Urinary bladder (tissue), 3 donors: ENCODE measurements at regions not wholly inside any gene's neighbourhood (a gene's known extent, or its start where the extent isn't known, plus 50 kb on each side); places are given as distances from the start of the nearest gene placed in this dataset.
"Not testable (repeated sequence)": the region's sequence is repeated elsewhere in the genome, so short reads cannot be mapped to it uniquely, and the experiment has no call there.

Source experiments
- DNase-seq: peaks from one replicate; pipeline ENCODE4 v3.0.0-alpha.2; 2015; ENCODE audit errors: extremely low spot score
- H3K27ac ChIP-seq: one replicate; pipeline ENCODE4 v1.5.1; 2013; ENCODE audit warnings: low read depth, mild to moderate bottlenecking, moderate library complexity
- H3K36me3 ChIP-seq: one replicate; pipeline ENCODE4 v1.6.1; 2013; ENCODE audit warnings: mild to moderate bottlenecking, moderate library complexity; ENCODE audit not compliant: insufficient read depth
- H3K4me1 ChIP-seq: one replicate; pipeline ENCODE4 v1.6.1; 2013; ENCODE audit warnings: mild to moderate bottlenecking, moderate library complexity; ENCODE audit not compliant: insufficient read depth
- H3K4me3 ChIP-seq: one replicate; pipeline ENCODE4 v1.5.1; 2013; ENCODE audit warnings: low read depth, low read length
- WGBS: extraction: QIAGEN DNeasy Blood & Tissue Kit; methylation state at CpG from one replicate; pipeline ENCODE4 v1.1.7; 2013; 5-methylcytosine and 5-hydroxymethylcytosine counted together
- donor health status: healthy with polysubstance abuse.
- donor health status: healthy.

GRCh38 chr1:245056913-245057312 is 97.9 kb upstream of the KIF26B start:
- DNase-seq = no peak
- Histone ChIP-seq H3K27ac (no peak overlapping the region), H3K4me1 (peaks cover 3% of the 10 kb centered on the region), H3K36me3 (no peaks in the 10 kb centered on the region), H3K4me3 (no peak overlapping the region)
- 95% methylated on average over 7 of the region's 7 CpGs for WGBS

GRCh38 chr1:245056296-245056695 is 98.5 kb upstream of the KIF26B start:
- 99% methylated on average over 5 of the region's 5 CpGs for WGBS
- H3K4me3 ChIP-seq, H3K27ac ChIP-seq, DNase-seq, H3K4me1 ChIP-seq, H3K36me3 ChIP-seq: not testable (repeated sequence)

GRCh38 chr1:245055752-245056151 is 99.0 kb upstream of the KIF26B start:
- WGBS = 73% methylated on average over 4 of the region's 4 CpGs

GRCh38 chr1:245054507-245055270 is 100.1 kb upstream of the KIF26B start:
- no peak for DNase-seq
- H3K27ac ChIP-seq = no peak overlapping the region
- H3K4me1 ChIP-seq = no peaks in the 10 kb centered on the region
- no peaks in the 10 kb centered on the region for H3K36me3 ChIP-seq
- H3K4me3 ChIP-seq = no peak overlapping the region
- WGBS = 93% methylated on average over 11 of the region's 11 CpGs

More at GRCh38 chr1:245055752-245056151, 99.0 kb upstream of the KIF26B start:
- H3K4me1 ChIP-seq = no peaks in the 10 kb centered on the region
- H3K36me3 ChIP-seq = no peaks in the 10 kb centered on the region
- H3K4me3 ChIP-seq = no peak overlapping the region
- no peak for DNase-seq
- no peak overlapping the region for H3K27ac ChIP-seq

- Histone ChIP-seq H3K27ac (no peak overlapping the region), H3K4me3 (no peak overlapping the region), H3K4me1 (no peaks in the 10 kb centered on the region), H3K36me3 (no peaks in the 10 kb centered on the region)
- 88% methylated on average over 7 of the region's 7 CpGs for WGBS
- DNase-seq = no peak
Observed at GRCh38 chr1:245054105-245054504, 100.7 kb upstream of the KIF26B start.

- Histone ChIP-seq H3K4me1 (no peaks in the 10 kb centered on the region), H3K4me3 (no peak overlapping the region), H3K27ac (no peak overlapping the region), H3K36me3 (no peaks in the 10 kb centered on the region)
- DNase-seq = no peak
- 93% methylated on average over 10 of the region's 10 CpGs for WGBS
Observed at GRCh38 chr1:245052258-245052657, 102.5 kb upstream of the KIF26B start.

GRCh38 chr1:245051349-245052221 is 103.2 kb upstream of the KIF26B start:
- no peak overlapping the region for H3K27ac ChIP-seq
- H3K4me3 ChIP-seq = no peak overlapping the region
- no peaks in the 10 kb centered on the region for H3K4me1 ChIP-seq
- 51% methylated on average over 18 of the region's 18 CpGs for WGBS
- DNase-seq = no peak
- H3K36me3 ChIP-seq = no peaks in the 10 kb centered on the region

GRCh38 chr1:245046769-245047168 is 108.0 kb upstream of the KIF26B start:
- 80% methylated on average over 11 of the region's 11 CpGs for WGBS
- Histone ChIP-seq H3K4me3 (no peak overlapping the region), H3K4me1 (no peaks in the 10 kb centered on the region), H3K27ac (no peak overlapping the region), H3K36me3 (no peaks in the 10 kb centered on the region)
- no peak for DNase-seq

- no peak overlapping the region for H3K4me3 ChIP-seq
- H3K4me1 ChIP-seq = no peaks in the 10 kb centered on the region
- no peak for DNase-seq
- H3K36me3 ChIP-seq = no peaks in the 10 kb centered on the region
- WGBS = 90% methylated on average over 9 of the region's 9 CpGs
- H3K27ac ChIP-seq = no peak overlapping the region
Observed at GRCh38 chr1:245046315-245046714, 108.5 kb upstream of the KIF26B start.

- H3K27ac ChIP-seq = no peak overlapping the region
- no peak overlapping the region for H3K4me3 ChIP-seq
- no peak for DNase-seq
- 72% methylated on average over 9 of the region's 9 CpGs for WGBS
- no peaks in the 10 kb centered on the region for H3K36me3 ChIP-seq
- H3K4me1 ChIP-seq = no peaks in the 10 kb centered on the region
Observed at GRCh38 chr1:245045087-245045881, 109.5 kb upstream of the KIF26B start.

GRCh38 chr1:245043611-245043940 is 111.2 kb upstream of the KIF26B start:
- no peak overlapping the region for H3K4me3 ChIP-seq
- H3K27ac ChIP-seq = no peak overlapping the region
- H3K4me1 ChIP-seq = no peaks in the 10 kb centered on the region
- no peak for DNase-seq
- no peaks in the 10 kb centered on the region for H3K36me3 ChIP-seq
- 81% methylated on average over 6 of the region's 6 CpGs for WGBS

- no peak overlapping the region for H3K4me3 ChIP-seq
- no peaks in the 10 kb centered on the region for H3K36me3 ChIP-seq
- H3K27ac ChIP-seq = no peak overlapping the region
- DNase-seq = no peak
- 69% methylated on average over 9 of the region's 9 CpGs for WGBS
- H3K4me1 ChIP-seq = no peaks in the 10 kb centered on the region
Observed at GRCh38 chr1:245041058-245041698, 113.6 kb upstream of the KIF26B start.

- DNase-seq = no peak
- WGBS = 86% methylated on average over 3 of the region's 3 CpGs
- H3K36me3 ChIP-seq = no peaks in the 10 kb centered on the region
- no peak overlapping the region for H3K27ac ChIP-seq
- no peak overlapping the region for H3K4me3 ChIP-seq
- H3K4me1 ChIP-seq = no peaks in the 10 kb centered on the region
Observed at GRCh38 chr1:245039196-245039595, 115.6 kb upstream of the KIF26B start.
